Muscle of arm (tissue), 1 donor: ENCODE measurements at regions not wholly inside any gene's neighbourhood (a gene's known extent, or its start where the extent isn't known, plus 50 kb on each side); places are given as distances from the start of the nearest gene placed in this dataset.

Experiments
- DNase-seq: peaks from one replicate; pipeline ENCODE4 v3.0.0-alpha.2; 2013

DNA sequence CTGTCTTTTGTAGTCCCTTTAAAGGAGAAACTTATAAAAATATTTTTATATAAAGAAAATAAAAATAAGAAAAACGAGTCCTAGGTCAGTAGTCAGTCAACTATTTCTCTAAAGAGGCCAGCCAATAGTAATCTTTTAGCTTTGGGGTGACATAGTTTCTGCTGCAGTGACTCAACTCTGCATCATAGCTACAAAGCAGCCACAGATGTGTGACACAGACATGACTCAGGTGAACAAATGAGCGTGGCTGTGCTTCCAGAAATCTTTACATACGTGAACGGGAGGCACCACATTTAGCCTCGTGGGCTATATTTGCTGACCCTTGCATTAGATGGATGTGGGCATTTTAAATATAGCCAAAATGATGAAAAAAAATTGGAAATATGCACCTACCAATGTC lies 1862.5 kb upstream of the TENM3 start:
- no peak for DNase-seq

DNA sequence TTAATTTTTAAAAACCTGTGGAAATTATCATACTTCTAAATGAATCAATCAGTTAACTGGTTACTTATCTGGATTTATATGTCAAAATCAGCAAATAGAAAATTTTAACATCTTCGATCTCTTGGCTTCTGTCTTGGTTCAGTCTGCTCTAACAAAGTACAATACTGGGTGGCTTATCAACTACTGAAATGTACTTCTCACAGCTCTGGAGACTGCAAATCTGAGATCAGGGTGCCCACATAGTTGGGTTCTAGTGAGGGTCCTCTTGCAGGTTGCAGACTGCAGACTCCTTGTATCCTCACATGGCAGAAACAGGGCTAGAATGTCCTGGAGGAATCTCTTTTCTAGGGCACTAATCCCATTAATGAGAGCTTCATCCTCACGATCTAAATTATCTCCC lies 1851.6 kb upstream of the TENM3 start:
- no peak for DNase-seq

GRCh38 chr4:180394312-180394711 lies 1848.9 kb upstream of the TENM3 start:
- DNase-seq: no peak

GRCh38 chr4:180394730-180395129 lies 1848.5 kb upstream of the TENM3 start:
- DNase-seq: no peak

DNA sequence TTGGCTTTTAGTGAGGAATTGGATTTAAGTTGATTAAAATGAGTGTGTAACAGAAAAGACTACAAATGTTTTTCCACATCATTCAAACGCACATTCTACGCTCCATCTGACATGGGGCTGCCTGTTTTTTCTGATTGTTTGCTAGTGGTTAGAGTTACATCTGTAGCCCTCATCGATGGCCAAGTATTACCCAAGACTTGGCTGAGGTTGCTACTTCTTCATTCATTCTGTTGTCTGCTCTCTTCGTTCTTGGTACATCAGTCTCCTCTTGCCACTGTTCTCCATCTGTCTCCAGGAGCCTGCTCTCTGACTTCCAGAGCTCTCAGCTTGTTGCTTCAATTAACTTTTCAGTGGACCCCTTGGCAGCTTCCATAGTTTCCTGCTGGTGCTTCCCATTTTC lies 1844.6 kb upstream of the TENM3 start:
- DNase-seq: peak; percentile 5

DNA sequence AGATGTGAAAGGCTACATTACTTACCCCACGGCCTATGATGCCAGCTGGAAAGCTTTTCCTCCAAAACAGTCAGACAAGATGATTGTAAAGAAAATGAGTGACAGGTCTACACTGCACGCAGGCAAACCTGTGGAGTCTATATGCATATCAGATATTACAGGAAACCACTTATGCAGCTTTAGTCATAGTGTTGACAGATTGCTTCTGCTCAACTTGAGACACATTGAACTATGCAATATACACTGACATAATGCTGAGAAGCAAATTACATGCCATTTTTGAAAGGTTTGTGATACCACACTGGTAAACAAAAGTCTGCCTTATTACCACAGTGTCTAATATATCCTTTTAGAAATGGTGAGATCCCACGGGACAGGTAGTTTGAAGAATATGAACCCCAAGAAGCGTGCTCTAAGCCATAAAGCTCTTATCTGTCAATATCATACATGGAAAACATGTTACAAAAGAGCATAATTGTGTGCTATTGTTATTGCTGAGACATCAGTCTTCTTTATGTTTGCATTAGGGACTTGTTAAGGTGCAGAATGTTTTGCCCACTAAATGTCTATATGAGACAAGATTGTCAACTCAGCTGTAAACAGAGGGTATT lies 1835.8 kb upstream of the TENM3 start:
- DNase-seq: no peak

DNA sequence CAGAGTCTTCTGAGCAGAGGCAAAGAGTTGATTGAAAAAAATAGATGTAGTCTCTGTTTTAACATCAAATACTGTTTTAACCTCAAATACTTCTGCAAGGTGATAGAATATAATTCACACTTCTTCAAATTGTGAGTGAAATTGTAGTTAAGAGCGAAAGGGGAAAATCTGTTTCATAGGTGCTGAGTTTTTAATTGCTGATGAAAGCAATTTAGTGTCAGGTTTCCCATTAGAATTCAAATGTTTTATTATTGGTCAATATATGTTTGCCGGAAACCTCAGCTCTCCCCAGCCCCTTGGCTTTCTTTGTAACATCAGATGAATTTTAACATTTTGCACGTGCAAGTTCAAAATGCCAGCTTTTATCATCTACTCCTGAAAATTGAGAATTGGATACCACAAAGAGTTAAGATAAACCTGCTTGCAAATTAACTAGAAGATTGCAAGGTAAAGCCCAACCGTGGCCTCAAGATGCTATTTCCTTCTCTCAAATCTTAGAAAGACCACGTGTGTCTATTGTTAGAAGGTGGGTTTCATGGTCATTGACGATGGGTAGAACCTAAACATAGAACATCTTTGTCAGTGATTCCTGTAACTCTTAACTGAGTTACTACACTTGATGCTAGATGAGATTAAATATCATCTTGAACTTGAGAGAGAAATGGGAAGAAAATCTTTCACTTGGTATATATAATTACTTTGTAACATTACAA lies 1824.2 kb upstream of the TENM3 start:
- no peak for DNase-seq

GRCh38 chr4:180422989-180423711 lies 1820.1 kb upstream of the TENM3 start:
- no peak for DNase-seq

- no peak for DNase-seq
Observed at GRCh38 chr4:180423712-180424057, 1819.5 kb upstream of the TENM3 start.

DNA sequence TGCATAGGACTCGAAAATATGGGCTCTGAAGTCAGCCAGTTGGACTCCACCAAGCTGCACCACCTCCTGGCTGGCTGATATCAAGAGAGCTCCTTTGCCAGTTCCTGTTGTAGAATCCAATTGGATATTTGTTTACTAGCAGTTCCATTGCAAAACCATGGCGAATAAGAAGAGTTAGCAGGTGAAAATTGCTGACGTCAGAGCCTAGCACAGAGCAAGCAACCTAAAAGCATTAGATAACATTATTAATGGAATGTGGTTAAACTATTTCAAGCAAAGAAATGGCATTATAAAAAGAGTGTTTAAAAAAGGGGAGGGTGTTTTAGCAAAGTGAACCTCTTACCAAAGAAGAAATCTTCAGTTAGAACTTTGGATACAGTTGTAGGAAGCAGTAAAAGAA lies 1816.3 kb upstream of the TENM3 start:
- DNase-seq: no peak

DNA sequence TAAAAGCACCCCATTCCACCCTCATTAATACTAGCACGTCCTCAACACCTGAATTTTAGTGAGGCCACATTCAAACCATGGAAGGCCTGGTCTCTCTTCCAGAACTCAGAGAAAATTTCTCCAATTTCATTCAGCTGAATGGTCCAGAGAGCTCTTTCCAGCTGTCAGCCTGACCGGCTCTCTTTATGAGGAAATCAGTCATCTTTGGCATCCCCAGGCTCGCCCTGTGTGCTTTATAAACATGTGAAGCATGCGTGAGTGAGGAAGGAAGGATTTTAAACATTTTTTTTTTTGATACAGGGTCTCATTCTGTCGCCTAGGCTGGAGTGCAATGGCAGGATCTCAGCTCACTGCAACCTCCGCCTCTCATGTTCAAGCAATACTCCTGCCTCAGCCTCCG lies 1812.9 kb upstream of the TENM3 start:
- DNase-seq: no peak

DNA sequence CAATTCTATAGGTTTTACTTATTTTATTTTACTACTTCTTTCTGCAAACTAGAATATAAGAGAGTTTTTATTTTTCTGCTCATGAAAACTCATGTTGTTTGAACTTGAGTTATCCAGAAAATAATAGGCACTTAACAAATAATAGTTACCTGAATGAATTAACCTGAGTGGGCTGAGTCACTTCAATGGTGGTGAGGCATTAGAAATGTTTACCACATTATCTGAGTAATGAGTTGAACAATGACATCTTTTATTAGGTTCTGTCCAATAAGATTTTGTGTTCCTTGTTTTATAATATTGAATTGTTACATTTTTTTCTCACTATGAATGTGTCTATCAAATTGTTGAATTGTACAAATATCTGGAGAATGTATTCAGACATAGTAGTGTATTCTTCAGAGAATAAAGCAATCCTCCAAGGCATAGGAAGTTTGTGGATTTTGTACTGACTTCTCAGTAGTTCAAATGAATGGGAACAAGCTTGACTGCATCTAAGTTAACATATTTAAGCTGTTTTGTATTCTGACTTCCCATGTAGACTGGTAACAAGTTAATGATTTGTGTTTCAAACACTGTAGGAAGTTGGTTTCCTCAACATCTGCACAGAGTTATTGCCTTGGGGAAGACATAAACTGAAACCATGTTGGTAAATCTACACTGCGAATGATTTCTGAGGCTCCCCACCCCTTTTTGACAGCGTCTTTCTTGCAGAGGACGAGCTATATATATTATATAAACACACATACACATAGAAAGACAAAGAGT lies 1808.9 kb upstream of the TENM3 start:
- no peak for DNase-seq

DNA sequence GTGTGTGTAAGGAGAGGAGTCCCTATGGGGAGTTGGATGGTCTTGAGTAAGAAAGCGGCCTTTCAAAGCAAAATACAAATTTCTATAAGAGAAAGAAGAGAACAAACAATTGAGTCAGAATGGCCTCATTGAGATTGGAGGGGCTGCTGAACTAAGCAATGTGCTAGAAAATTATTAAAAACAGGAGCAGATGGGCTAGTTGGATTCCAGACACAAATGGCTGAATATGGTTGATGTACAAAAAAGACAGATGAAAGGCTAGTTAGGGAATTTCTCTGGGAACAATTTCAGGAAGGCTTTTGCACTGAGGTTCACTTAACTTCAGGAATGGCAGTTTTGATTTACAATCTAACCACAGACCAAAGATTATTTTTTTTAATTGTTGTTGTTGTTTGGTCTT lies 1806.8 kb upstream of the TENM3 start:
- no peak for DNase-seq

GRCh38 chr4:180437601-180438000 lies 1805.6 kb upstream of the TENM3 start:
- DNase-seq: no peak

- DNase-seq: no peak
Observed at GRCh38 chr4:180448306-180448705, 1794.9 kb upstream of the TENM3 start.

DNA sequence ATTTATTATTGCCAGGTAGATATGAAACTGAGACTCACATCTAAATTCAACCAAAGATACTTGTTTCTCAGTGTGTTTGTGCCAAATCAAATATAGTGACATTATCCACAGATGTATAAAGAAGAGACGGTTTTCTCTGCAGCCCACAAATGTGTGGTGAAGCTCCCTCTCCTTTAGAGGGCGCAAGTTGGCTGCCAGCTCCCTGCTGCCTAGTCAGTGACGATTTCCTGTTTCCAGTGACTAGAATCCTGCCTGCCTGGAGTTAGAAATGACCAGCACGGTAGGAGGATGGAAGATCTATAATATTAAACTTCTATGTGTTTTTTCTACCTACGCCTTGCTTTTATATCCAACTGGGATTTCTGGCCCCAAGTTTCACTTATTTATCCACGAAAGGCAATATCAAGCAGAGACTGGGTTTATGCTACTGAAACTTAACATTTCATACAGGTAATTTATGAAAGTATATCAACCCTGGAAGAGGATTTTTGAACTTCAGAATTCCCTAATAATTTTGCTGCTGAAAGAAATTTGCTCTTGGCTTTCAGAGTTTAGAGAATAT lies 1793.7 kb upstream of the TENM3 start:
- DNase-seq: peak; percentile 11

GRCh38 chr4:180455226-180455625 lies 1788.0 kb upstream of the TENM3 start:
- DNase-seq: no peak

DNA sequence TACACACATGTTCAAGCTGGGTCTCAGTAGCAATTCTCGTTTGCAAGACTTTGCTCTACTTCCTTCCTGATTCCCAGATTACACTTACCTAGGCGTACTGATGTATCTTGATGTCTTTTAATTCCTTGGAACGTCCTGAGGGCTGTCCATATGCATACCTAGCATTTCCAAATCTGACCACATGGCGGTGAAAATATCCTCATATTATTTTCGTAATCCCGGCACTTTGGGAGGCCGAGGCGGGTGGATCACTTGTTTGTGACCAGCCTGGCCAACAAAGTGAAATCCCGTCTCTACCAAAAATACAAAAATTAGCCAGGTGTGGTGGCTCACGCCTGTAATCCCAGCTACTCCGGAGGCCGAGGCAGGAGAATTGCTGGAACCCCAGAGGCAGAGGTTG lies 1786.3 kb upstream of the TENM3 start:
- no peak for DNase-seq

DNA sequence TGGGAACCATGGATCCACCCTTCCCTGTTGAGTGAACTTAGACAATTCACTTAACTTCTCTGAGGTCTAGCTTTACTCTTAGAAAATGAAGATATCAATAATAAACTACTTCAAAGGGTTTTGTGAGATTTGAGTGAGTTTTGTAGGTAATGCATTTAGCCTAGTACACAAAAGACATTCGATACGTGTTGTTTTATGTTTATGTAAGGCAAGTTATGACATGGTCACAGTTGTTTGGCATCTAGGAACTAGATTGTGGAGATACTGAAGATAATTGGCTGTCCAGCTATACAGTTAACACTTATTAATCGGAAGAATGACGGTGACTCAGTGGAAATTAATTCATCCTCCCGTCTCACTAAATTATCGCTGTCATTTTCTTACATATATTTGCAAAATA lies 1781.1 kb upstream of the TENM3 start:
- no peak for DNase-seq

GRCh38 chr4:180465364-180465763 lies 1777.8 kb upstream of the TENM3 start:
- no peak for DNase-seq

DNA sequence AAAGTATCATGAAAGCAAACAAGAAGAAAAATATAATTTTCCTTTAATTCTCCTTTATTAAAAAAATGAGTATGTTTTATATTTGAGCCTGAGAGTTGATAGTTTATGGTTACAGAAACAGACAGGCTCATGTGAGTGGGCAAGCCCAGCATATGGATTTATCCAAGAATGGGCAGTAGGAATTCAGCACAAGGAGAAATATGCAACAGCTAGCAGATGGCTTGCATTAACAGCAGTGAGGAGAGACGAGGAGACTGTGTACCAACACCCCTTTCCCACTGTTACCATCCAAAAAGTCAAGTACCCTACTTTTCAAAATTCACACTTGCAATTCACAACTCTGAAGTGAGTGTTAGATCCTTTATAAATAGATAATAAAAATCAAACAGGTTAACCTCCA lies 1760.2 kb upstream of the TENM3 start:
- DNase-seq: no peak

DNA sequence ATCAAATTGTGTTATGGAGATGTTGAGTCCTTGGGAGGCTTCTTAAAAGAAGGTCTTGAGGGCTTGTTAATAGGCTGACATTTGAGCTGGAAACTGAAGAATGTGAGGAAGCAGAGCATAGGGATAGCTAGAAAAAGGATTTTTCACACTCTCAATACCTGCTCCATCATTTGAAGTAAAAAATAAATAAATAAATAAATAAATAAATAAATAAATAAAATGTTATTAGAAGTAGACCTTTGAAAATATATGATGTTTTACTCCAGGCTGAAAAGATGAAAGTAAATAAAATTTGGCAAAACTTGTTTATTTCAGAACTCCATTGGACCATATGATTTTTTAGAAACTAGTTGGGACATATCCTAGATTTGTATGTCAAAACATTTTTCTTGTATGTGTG lies 1757.8 kb upstream of the TENM3 start:
- no peak for DNase-seq
